GM18508 (cell line): ENCODE measurements at regions not wholly inside any gene's neighbourhood (a gene's known extent, or its start where the extent isn't known, plus 50 kb on each side); places are given as distances from the start of the nearest gene placed in this dataset.
A peak's percentile ranks its signal among the peaks of the same experiment; 100 is the strongest.

Experiments used
- ATAC-seq: cut with Tn5 transposase; IDR thresholded peaks from one replicate; pipeline ENCODE4 v1.9.1; 2021; ENCODE audit warnings: moderate number of reproducible peaks; ENCODE audit not compliant: insufficient read depth, unreplicated experiment

DNA sequence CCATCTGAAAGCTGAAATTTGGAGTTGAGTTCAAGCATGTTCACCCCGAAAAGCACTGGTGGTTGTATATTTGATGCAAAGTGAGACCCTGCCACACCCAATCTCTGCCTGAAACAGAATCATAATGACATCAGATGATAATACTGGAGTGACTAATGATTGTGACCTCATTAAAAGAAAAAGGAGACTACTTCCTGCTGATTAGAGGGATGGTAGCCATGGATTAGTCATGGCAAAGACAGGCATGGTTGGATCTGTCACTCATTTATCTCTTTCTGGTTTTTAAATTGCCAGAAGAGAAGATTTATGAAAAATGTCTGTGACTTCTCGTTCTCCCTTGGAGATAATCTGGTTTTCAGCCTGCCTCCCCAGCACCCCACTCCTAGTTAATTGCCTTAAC lies 101.2 kb downstream of the BAMBI start:
- ATAC-seq = no peak

- ATAC-seq = no peak
Observed at GRCh38 chr10:28781296-28781695, 104.0 kb downstream of the BAMBI start.

DNA sequence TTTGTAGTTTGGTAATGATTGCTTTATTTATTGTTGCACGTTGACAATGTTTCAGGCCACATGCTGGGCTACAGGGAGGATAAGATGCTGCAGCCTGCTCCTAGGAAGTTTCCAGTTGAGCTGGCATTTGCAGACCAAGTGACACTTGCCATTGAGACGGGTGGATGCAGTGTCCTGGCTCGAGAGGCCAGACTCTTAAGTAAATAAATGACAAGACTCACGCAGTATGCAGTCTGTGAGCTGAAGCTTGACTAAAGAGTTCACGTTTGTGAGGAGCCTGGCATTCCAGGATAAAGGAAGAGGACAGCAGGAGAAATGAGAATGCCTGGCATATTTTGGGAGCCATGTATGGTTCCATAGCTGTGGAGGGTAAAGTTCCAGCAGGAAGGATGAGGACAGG lies 105.8 kb downstream of the BAMBI start:
- ATAC-seq = no peak

DNA sequence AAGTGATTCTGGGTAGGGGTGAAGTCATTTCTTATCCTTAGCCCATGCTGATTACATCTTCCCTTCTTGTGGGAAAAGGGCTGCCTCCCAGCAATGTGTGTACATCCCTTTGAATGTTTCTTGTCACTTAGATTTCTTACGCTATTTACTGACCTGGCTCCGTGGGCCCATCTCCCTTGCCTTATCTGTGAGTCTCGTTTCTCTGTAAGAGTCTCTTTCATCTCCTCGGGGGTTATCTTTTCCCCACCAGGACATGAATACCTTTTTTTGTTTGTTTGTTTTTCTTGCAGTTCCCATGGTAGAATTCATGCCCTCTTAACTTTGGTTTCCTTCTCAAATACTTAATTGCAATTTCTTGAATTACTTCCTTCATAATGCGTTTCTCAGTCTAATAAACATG lies 107.7 kb downstream of the BAMBI start:
- ATAC-seq = no peak

GRCh38 chr10:28788252-28788651 lies 110.9 kb downstream of the BAMBI start:
- peak; percentile 82 for ATAC-seq

- ATAC-seq = no peak
Observed at GRCh38 chr10:28788762-28789161, 111.4 kb downstream of the BAMBI start.

DNA sequence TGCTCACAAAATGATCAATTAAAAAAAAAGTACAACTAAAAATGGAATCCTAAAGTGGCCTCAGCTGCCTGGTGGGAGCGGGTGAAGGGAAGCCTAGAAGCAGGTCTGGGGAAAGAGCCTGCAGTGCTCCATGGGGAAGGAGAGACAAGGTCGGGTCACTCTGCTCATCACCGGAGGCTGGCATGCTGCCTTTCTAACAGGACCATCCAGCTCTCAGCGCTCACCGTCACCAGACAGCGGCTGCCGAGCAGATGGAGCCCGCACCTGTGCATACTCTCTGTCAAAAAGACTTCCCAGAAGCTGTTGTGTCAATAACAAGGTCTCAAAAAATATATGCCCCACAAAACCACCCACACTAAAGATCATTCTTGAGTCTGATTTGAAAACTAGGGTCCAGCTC lies 112.8 kb downstream of the BAMBI start:
- no peak for ATAC-seq

GRCh38 chr10:28793482-28793881 lies 116.2 kb downstream of the BAMBI start:
- ATAC-seq = no peak

GRCh38 chr10:28794986-28795385 lies 117.7 kb downstream of the BAMBI start:
- ATAC-seq = no peak

GRCh38 chr10:28796606-28797512 lies 119.5 kb downstream of the BAMBI start:
- no peak for ATAC-seq

GRCh38 chr10:28797904-28798371 lies 120.6 kb downstream of the BAMBI start:
- ATAC-seq = no peak

GRCh38 chr10:28798428-28798955 lies 121.2 kb downstream of the BAMBI start:
- ATAC-seq = no peak

DNA sequence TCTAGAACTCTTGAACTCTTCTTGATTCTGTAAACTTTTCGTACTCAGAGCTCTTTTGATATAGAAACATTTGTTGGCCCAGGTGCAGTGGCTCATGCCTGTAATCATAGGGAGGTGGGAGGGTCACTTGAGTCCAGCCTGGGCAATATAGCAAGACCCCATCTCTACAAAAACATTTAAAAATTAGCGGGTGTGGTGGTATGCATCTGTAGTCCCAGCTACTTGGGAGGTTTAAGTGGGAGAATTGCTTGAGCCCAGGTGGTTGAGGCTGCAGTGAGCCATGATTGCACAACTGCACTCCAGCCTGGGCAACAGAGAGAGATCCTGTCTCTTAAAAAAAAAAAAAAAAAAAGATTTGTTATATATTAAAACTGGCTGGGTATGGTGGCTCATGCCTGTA lies 121.6 kb downstream of the BAMBI start:
- ATAC-seq = no peak

DNA sequence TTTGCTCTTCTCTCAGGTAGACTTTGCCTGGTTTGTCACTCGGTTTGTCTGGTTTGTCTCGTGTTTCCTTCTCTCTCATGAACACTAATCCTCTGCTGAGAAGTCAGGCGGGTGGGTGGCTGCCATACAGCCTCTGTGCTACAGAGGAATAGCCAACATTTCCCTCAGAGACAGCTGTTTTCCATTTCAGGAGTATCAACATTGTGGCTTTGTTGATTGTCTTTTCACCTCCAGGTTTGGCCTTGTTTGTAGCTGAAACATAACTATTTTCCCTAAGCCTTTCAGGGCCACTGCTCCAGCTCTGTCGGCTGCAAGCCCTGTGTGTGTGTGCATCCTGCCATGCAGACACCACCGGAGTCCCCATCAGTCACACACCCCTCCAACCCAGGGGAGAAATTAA lies 122.8 kb downstream of the BAMBI start:
- no peak for ATAC-seq

- no peak for ATAC-seq
Observed at GRCh38 chr10:28801247-28801646, 123.9 kb downstream of the BAMBI start.

GRCh38 chr10:28801869-28802268 lies 124.5 kb downstream of the BAMBI start:
- no peak for ATAC-seq

DNA sequence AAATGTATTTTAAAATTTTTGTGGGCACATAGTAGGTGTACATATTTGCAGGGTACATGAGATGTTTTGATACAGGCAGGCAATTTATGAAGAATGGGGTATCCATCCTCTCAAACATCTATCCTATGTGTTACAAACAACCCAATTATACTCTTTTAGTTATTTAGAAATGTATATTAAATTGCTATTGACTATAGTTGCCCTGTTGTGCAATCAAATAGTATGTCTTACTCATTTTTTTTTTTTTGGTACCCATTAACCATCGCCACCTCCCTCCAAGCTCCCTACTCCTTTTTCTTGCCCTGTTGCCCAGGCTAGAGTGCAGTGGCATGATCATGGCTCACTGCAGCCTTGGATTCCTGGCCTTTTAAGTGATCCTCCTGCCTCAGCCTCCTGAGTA lies 128.1 kb downstream of the BAMBI start:
- no peak for ATAC-seq

GRCh38 chr10:28806488-28806941 lies 129.2 kb downstream of the BAMBI start:
- no peak for ATAC-seq

DNA sequence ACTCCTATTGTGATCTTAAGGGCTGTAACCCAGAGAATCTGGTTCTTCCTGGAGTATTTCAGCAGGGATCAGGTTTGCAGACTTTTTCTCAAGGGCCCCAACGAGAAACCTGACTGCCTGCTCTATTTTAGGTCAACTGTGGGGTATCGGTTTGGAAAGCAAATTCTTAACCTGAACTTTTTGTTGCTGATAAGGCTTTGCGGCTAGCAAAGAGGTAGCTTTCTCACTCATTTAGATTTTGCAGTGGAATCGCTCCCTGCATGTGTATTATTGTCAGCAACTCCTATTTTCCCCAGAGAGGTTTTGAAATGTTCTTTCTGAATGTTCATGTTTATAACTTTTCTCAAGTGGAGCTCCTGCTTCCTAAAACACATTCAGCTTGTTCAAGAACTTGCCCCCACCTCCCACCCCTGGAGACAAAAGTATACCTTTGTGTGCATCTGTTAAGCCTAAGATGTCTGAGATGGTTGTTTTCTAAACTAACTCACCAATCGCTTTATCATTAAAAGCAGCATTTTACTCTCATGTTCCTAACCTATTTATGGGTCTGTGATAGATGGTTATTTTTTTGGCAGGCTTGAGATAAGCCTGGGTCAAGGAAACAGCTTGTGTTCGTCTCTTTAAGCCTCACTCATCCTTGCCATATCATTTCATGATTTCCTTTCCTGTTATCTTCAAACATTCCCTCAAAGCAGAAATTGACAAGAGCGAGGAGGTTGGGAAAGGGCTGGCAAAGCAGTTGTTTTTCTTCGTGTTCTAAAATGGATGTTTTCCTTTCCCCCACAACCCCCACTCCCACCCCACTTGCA lies 129.8 kb downstream of the BAMBI start:
- no peak for ATAC-seq

- ATAC-seq = no peak
Observed at GRCh38 chr10:28807760-28808613, 130.7 kb downstream of the BAMBI start.
